Mesenchymal stem cell (in vitro differentiated cells and primary cell): ENCODE measurements at regions not wholly inside any gene's neighbourhood (a gene's known extent, or its start where the extent isn't known, plus 50 kb on each side); places are given as distances from the start of the nearest gene placed in this dataset.

Experiments used
- DNase-seq: peaks from one replicate; pipeline ENCODE4 v3.0.0-alpha.2; 2013
- H2AFZ ChIP-seq: one replicate; pipeline ENCODE4 v1.6.1; 2013; ENCODE audit warnings: low read depth, mild to moderate bottlenecking, control low read depth, inconsistent platforms, low read length, moderate library complexity
- H2AK5ac ChIP-seq: 2 replicates; pipeline ENCODE4 v1.6.1; 2013; ENCODE audit warnings: low read length, moderate library complexity, mild to moderate bottlenecking, inconsistent platforms; ENCODE audit not compliant: severe bottlenecking
- H2BK120ac ChIP-seq: one replicate; pipeline ENCODE4 v1.6.1; 2013; ENCODE audit warnings: low read depth, mild to moderate bottlenecking, inconsistent platforms, low read length, moderate library complexity
- H2BK12ac ChIP-seq, 2 experiments: one replicate each; pipeline ENCODE4 v1.6.1; 2013; ENCODE audit warnings: inconsistent platforms in 2 of 2, low read length in 2 of 2, mild to moderate bottlenecking in 2 of 2, moderate library complexity in 2 of 2, control low read depth in 1 of 2
- H2BK15ac ChIP-seq: one replicate; pipeline ENCODE4 v1.6.1; 2013; ENCODE audit warnings: mild to moderate bottlenecking, low read depth, inconsistent platforms; ENCODE audit not compliant: poor library complexity, severe bottlenecking
- H2BK5ac ChIP-seq: 2 replicates; pipeline ENCODE4 v1.6.1; 2013; ENCODE audit warnings: low read depth, mild to moderate bottlenecking, low read length, control low read depth, inconsistent platforms; ENCODE audit not compliant: poor library complexity, severe bottlenecking
- H3K14ac ChIP-seq, 2 experiments: one replicate each; pipeline ENCODE4 v1.6.1; 2013; ENCODE audit warnings: inconsistent platforms in 2 of 2, low read length in 2 of 2, control low read depth in 1 of 2, mild to moderate bottlenecking in 1 of 2, moderate library complexity in 1 of 2
- H3K18ac ChIP-seq, 2 experiments: one replicate each; pipeline ENCODE4 v1.6.1; 2013; ENCODE audit warnings: inconsistent platforms in 2 of 2, low read length in 2 of 2, control low read depth in 1 of 2, low read depth in 1 of 2, mild to moderate bottlenecking in 1 of 2
- H3K23ac ChIP-seq, 2 experiments: one replicate each; pipeline ENCODE4 v1.6.1; 2013; ENCODE audit warnings: inconsistent platforms in 2 of 2, low read length in 2 of 2, mild to moderate bottlenecking in 2 of 2, moderate library complexity in 2 of 2, control low read depth in 1 of 2
- H3K27ac ChIP-seq: 2 replicates; pipeline ENCODE4 v1.5.1; 2013; ENCODE audit warnings: mild to moderate bottlenecking, moderate library complexity, low read length, control low read depth, inconsistent platforms; ENCODE audit not compliant: poor library complexity, severe bottlenecking
- H3K27me3 ChIP-seq, 2 experiments: 2 replicates each; pipeline versions ENCODE4 v1.6.1 to v1.7.0; 2013; ENCODE audit warnings: low read length in 2 of 2, mild to moderate bottlenecking in 2 of 2, moderate library complexity in 2 of 2, control low read depth in 1 of 2, inconsistent platforms in 1 of 2; ENCODE audit not compliant: control insufficient read depth in 1 of 2, insufficient read depth in 1 of 2
- H3K36me3 ChIP-seq, 2 experiments: 2 replicates each; pipeline versions ENCODE4 v1.6.1 to v1.7.0; 2013; ENCODE audit warnings: low read length in 2 of 2, control low read depth in 1 of 2, inconsistent platforms in 1 of 2, low read depth in 1 of 2, mild to moderate bottlenecking in 1 of 2; ENCODE audit not compliant: insufficient read depth in 2 of 2, control insufficient read depth in 1 of 2
- H3K4ac ChIP-seq, 2 experiments: one replicate each; pipeline ENCODE4 v1.6.1; 2013; ENCODE audit warnings: inconsistent platforms in 2 of 2, low read length in 2 of 2, mild to moderate bottlenecking in 2 of 2, moderate library complexity in 2 of 2, control low read depth in 1 of 2, low read depth in 1 of 2
- H3K4me1 ChIP-seq: 2 replicates; pipeline ENCODE4 v1.6.1; 2013; ENCODE audit warnings: low read depth, low read length, control low read depth; ENCODE audit not compliant: control insufficient read depth, insufficient read depth
- H3K4me2 ChIP-seq: 2 replicates; pipeline ENCODE4 v1.6.1; 2013; ENCODE audit warnings: low read length, mild to moderate bottlenecking, inconsistent platforms; ENCODE audit not compliant: poor library complexity, severe bottlenecking
- H3K4me3 ChIP-seq, 2 experiments: 2 replicates each; pipeline versions ENCODE4 v1.5.1 to v1.7.0; 2013; ENCODE audit warnings: low read length in 2 of 2, mild to moderate bottlenecking in 2 of 2, control low read depth in 1 of 2, low read depth in 1 of 2; ENCODE audit not compliant: insufficient read depth in 1 of 2
- H3K79me1 ChIP-seq: replicated peaks from 2 replicates; pipeline ENCODE4 v1.6.1; 2013; ENCODE audit warnings: mild to moderate bottlenecking, control low read depth, low read length, inconsistent platforms; ENCODE audit not compliant: poor library complexity, severe bottlenecking
- H3K9ac ChIP-seq: 2 replicates; pipeline ENCODE4 v1.7.0; 2013; ENCODE audit warnings: mild to moderate bottlenecking, low read length, moderate library complexity
- H3K9me3 ChIP-seq: 2 replicates; pipeline ENCODE4 v1.7.0; 2013; ENCODE audit warnings: mild to moderate bottlenecking, low read length; ENCODE audit not compliant: control insufficient read depth
- H4K8ac ChIP-seq: one replicate; pipeline ENCODE4 v1.6.1; 2013; ENCODE audit warnings: inconsistent platforms, mild to moderate bottlenecking, low read length, moderate library complexity
- H4K91ac ChIP-seq: one replicate; pipeline ENCODE4 v1.6.1; 2013; ENCODE audit warnings: mild to moderate bottlenecking, low read length, inconsistent platforms
- WGBS: methylation state at CpG from one replicate; pipeline ENCODE4 v1.1.7; 2013; ENCODE audit warnings: mixed read lengths; 5-methylcytosine and 5-hydroxymethylcytosine counted together

GRCh38 chr10:58919927-58920654, 256.4 kb upstream of the PHYHIPL start:
- no peaks in the 10 kb centered on the region for H3K36me3 ChIP-seq
- WGBS = 19% methylated on average over 2 of the region's 3 CpGs

GRCh38 chr10:58920655-58921003, 255.8 kb upstream of the PHYHIPL start:
- Histone ChIP-seq H2BK120ac (no peak overlapping the region), H3K4me1 (peaks cover 4% of the 10 kb centered on the region), H3K4me3 (peak overlapping the region in 1 of 2 experiments; percentile 56), H3K4ac (no peak overlapping the region), H2AFZ (no peak overlapping the region), H2BK12ac (no peak overlapping the region), H3K18ac (no peak overlapping the region), H3K27ac (peak overlapping the region; percentile 73), H2BK15ac (no peak overlapping the region), H3K9ac (peak overlapping the region; percentile 75), H3K9me3 (no peaks in the 10 kb centered on the region), H2AK5ac (no peak overlapping the region), H3K27me3 (no peaks in the 10 kb centered on the region), H3K4me2 (no peak overlapping the region), H4K8ac (no peak overlapping the region), H4K91ac (no peak overlapping the region), H3K36me3 (no peaks in the 10 kb centered on the region), H3K79me1 (no peaks in the 10 kb centered on the region), H2BK5ac (no peak overlapping the region), H3K14ac (no peak overlapping the region), H3K23ac (no peak overlapping the region)
- no peak for DNase-seq

More at GRCh38 chr10:58919927-58920654, 256.4 kb upstream of the PHYHIPL start:
- Histone ChIP-seq H3K14ac (no peak overlapping the region), H2BK5ac (no peak overlapping the region), H3K4me2 (no peak overlapping the region), H2BK120ac (no peak overlapping the region), H3K18ac (no peak overlapping the region), H3K23ac (no peak overlapping the region), H3K4me1 (peaks cover 4% of the 10 kb centered on the region), H3K9ac (peak overlapping the region; percentile 75), H2BK15ac (no peak overlapping the region), H3K79me1 (no peaks in the 10 kb centered on the region), H3K4me3 (peak overlapping the region in 1 of 2 experiments; percentile 56), H3K4ac (no peak overlapping the region), H3K27me3 (no peaks in the 10 kb centered on the region), H4K91ac (no peak overlapping the region), H2AK5ac (peak overlapping the region; percentile 7), H2AFZ (no peak overlapping the region), H2BK12ac (no peak overlapping the region), H3K9me3 (no peaks in the 10 kb centered on the region), H4K8ac (no peak overlapping the region), H3K27ac (peak overlapping the region; percentile 73)
- peak; percentile 52 for DNase-seq

DNA sequence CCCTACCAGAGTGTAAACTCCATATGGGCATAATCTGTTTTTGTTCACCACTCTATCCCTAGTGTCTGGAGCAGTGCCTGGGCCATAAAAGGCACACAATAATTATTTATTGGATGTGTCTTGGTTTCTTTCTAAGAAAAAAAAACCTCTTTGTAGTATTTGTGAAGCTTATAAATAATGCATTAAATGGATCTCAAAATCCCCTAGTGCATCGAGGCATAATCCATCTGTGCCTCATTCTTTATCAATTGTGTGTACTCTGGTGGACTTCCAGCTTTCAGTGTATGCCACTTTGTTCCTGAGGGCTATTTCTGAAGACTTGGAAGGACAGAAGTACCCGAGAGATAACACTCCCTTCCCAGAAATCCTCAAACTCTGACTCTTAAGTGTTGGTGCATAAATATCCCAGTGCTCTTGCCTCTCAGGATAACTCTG, 255.0 kb upstream of the PHYHIPL start:
- Histone ChIP-seq H3K4me2 (no peak overlapping the region), H3K9me3 (no peaks in the 10 kb centered on the region), H4K8ac (no peak overlapping the region), H2AK5ac (peak overlapping the region; percentile 84), H3K4ac (no peak overlapping the region), H2BK12ac (no peak overlapping the region), H3K27ac (no peak overlapping the region), H3K9ac (peak overlapping the region; percentile 75), H2AFZ (no peak overlapping the region), H3K4me3 (peak overlapping the region in 1 of 2 experiments; percentile 56), H3K18ac (no peak overlapping the region), H3K14ac (no peak overlapping the region), H2BK15ac (no peak overlapping the region), H3K4me1 (peaks cover 4% of the 10 kb centered on the region), H3K79me1 (no peaks in the 10 kb centered on the region), H3K23ac (no peak overlapping the region), H3K27me3 (no peaks in the 10 kb centered on the region), H3K36me3 (no peaks in the 10 kb centered on the region), H4K91ac (no peak overlapping the region), H2BK5ac (no peak overlapping the region), H2BK120ac (no peak overlapping the region)
- DNase-seq = no peak
- WGBS = 88% methylated on average over 2 of the region's 2 CpGs

DNA sequence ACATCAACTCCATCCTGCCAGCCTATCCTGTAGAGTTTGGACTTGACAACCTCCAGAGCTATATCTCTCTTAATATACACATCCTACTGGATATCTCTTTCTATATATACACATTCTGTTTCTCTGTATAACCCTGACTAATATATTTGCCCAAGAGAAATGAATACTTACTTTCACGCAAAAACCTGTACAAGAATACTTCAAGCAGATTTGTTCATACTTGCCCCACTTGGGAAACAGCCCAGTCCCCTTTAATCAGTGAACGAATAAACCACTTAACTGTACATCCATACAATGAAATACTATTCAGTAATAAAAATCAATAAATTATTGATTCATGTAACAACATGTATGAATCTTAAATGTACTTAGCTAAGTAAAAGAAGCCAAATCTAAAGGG, 251.1 kb upstream of the PHYHIPL start:
- no peak overlapping the region for H2AFZ ChIP-seq
- no peak overlapping the region for H3K4me2 ChIP-seq
- DNase-seq = no peak
- H2BK12ac ChIP-seq = no peak overlapping the region
- H2BK5ac ChIP-seq = no peak overlapping the region
- H3K9ac ChIP-seq = no peak overlapping the region
- H3K14ac ChIP-seq = no peak overlapping the region
- H2BK120ac ChIP-seq = no peak overlapping the region
- H3K27me3 ChIP-seq = no peaks in the 10 kb centered on the region
- no peaks in the 10 kb centered on the region for H3K36me3 ChIP-seq
- no peak overlapping the region for H3K18ac ChIP-seq
- no peak overlapping the region for H2BK15ac ChIP-seq
- H2AK5ac ChIP-seq = no peak overlapping the region
- H3K23ac ChIP-seq = no peak overlapping the region
- H3K4ac ChIP-seq = no peak overlapping the region
- WGBS = 88% methylated on average over 1 of the region's 2 CpGs
- no peaks in the 10 kb centered on the region for H3K79me1 ChIP-seq
- no peak overlapping the region for H3K27ac ChIP-seq
- H3K4me1 ChIP-seq = peaks cover 2% of the 10 kb centered on the region
- no peak overlapping the region for H4K91ac ChIP-seq
- no peak overlapping the region for H4K8ac ChIP-seq
- H3K9me3 ChIP-seq = no peaks in the 10 kb centered on the region
- H3K4me3 ChIP-seq = no peak overlapping the region
